ENCODE measurements at regions not wholly inside any gene's neighbourhood (a gene's known extent, or its start where the extent isn't known, plus 50 kb on each side); places are given as distances from the start of the nearest gene placed in this dataset.

DNA sequence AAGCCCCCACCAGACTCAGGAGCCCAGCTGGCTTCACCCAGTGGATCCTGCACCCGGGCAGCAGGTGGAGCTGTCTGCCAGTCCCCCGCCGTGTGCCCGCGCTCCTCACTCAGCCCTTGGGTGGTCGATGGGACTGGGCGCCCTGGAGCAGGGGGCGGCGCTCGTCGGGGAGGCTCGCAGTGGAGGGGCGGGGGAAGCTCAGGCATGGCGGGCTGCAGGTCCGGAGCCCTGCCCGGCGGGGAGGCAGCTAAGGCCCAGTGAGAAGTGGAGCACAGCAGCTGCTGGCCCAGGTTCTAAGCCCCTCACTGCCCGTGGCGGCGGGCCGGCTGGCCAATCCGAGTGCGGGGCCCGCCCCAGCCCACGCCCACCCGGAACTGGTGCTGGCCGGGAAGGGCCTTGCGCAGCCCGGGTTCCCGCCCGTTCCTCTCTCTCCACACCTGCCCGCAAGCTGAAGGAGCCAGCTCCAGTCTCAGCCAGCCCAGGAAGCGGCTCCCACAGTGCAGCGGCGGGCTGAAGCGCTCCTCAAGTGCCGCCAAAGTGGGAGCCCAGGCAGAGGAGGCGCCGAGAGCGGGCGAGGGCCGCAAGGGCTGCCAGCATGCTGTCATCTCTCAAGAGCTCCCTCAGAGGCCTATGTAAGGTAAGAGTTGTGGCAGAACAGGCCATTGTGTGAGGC lies 1307.8 kb upstream of the TMEFF2 start:
- H2AFZ ChIP-seq (ENCODE audit: low read length), result no peak overlapping the region
- H3K4me1 ChIP-seq (ENCODE audit: low read length), result no peaks in the 10 kb centered on the region
- no peaks in the 10 kb centered on the region for H3K9me2 ChIP-seq (replicated peaks; ENCODE audit: insufficient read depth, low read length)
- H3K27ac ChIP-seq (ENCODE audit: low read length), result no peak overlapping the region
- H4K20me1 ChIP-seq (ENCODE audit: insufficient read depth, low read depth, low read length), result no peaks in the 10 kb centered on the region
- DNase-seq, result no peak
- H3K9me3 ChIP-seq (ENCODE audit: low read length), result peaks cover 4% of the 10 kb centered on the region
- no peak overlapping the region for H3K9ac ChIP-seq (ENCODE audit: low read length)
- H3K36me3 ChIP-seq (ENCODE audit: insufficient read depth, low read length), result no peaks in the 10 kb centered on the region
- H3K4me3 ChIP-seq (ENCODE audit: low read length), result no peak overlapping the region
- H3K4me2 ChIP-seq (ENCODE audit: low read depth, low read length, poor library complexity, severe bottlenecking), result no peak overlapping the region
- H3K27me3 ChIP-seq (ENCODE audit: low read length), result no peaks in the 10 kb centered on the region
- H3K79me2 ChIP-seq (ENCODE audit: low read length), result no peaks in the 10 kb centered on the region

- Histone ChIP-seq H3K36me3 (ENCODE audit: insufficient read depth, low read length) (no peaks in the 10 kb centered on the region), H3K27me3 (ENCODE audit: low read length) (no peaks in the 10 kb centered on the region)
These were observed 1302.1 kb upstream of the TMEFF2 start for GRCh38 chr2:193496786-193497185.

DNA sequence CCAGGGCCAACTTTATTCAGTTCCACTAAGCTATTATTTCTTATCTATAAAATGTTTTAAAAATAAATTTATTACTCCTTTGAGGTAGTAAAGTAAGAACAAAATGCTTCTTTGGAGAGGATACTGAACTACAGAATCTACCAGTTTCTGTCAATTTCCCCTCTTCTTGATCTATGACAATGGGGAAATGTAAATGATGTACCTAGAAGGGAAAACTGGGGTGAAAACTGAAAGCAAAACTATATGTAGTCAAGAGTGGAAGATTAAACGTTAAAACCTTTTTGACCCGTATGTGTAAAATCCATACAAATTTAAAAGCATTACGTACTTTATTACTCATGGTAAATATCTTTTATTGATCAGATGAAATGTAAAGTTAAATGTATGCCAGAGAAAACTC lies 1287.8 kb upstream of the TMEFF2 start:
- Histone ChIP-seq H3K4me1 (ENCODE audit: low read length) (no peaks in the 10 kb centered on the region), H3K4me3 (ENCODE audit: low read length) (no peak overlapping the region), H3K9me2 (replicated peaks; ENCODE audit: insufficient read depth, low read length) (no peaks in the 10 kb centered on the region), H4K20me1 (ENCODE audit: insufficient read depth, low read depth, low read length) (no peaks in the 10 kb centered on the region), H3K27ac (ENCODE audit: low read length) (no peak overlapping the region), H3K9ac (ENCODE audit: low read length) (no peak overlapping the region), H3K36me3 (ENCODE audit: insufficient read depth, low read length) (no peaks in the 10 kb centered on the region), H3K79me2 (ENCODE audit: low read length) (no peaks in the 10 kb centered on the region), H3K4me2 (ENCODE audit: low read depth, low read length, poor library complexity, severe bottlenecking) (no peak overlapping the region), H3K9me3 (ENCODE audit: low read length) (peaks cover 13% of the 10 kb centered on the region), H2AFZ (ENCODE audit: low read length) (no peak overlapping the region), H3K27me3 (ENCODE audit: low read length) (no peaks in the 10 kb centered on the region)
- no peak for DNase-seq

More at GRCh38 chr2:193496786-193497185, 1302.1 kb upstream of the TMEFF2 start:
- Histone ChIP-seq H3K9me3 (ENCODE audit: low read length) (peaks cover 11% of the 10 kb centered on the region; the same call in 1 of the 2 replicates), H3K4me1 (ENCODE audit: low read length) (no peaks in the 10 kb centered on the region), H2AFZ (ENCODE audit: low read length) (no peak overlapping the region), H4K20me1 (ENCODE audit: insufficient read depth, low read depth, low read length) (no peaks in the 10 kb centered on the region), H3K27ac (ENCODE audit: low read length) (no peak overlapping the region), H3K79me2 (ENCODE audit: low read length) (no peaks in the 10 kb centered on the region), H3K9me2 (replicated peaks; ENCODE audit: insufficient read depth, low read length) (no peaks in the 10 kb centered on the region; the same call in 1 of the 2 replicates), H3K4me2 (ENCODE audit: low read depth, low read length, poor library complexity, severe bottlenecking) (no peak overlapping the region), H3K9ac (ENCODE audit: low read length) (no peak overlapping the region), H3K4me3 (ENCODE audit: low read length) (no peak overlapping the region)
- no peak for DNase-seq

DNA sequence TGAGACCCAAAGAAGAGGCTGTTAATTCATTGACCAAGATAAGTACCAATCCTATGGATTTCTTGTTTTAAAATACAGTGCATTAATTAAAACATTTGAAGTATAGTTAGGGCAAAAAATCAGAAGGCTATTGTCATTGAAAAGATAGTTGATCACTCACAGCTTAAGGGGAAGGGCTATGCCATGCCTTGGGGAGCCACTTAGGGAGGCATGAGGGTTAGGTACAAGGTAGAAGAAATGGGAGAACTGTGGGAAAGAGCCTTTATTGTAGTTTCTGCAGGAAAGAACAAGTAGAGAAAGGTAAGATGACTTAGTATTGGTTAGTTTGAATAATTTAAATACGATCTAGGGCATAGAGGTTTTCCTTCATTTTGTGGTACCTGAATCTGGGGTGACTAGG lies 1285.5 kb upstream of the TMEFF2 start:
- Histone ChIP-seq H3K9me2 (replicated peaks; ENCODE audit: insufficient read depth, low read length) (no peaks in the 10 kb centered on the region), H3K79me2 (ENCODE audit: low read length) (no peaks in the 10 kb centered on the region), H3K4me2 (ENCODE audit: low read depth, low read length, poor library complexity, severe bottlenecking) (no peak overlapping the region), H4K20me1 (ENCODE audit: insufficient read depth, low read depth, low read length) (no peaks in the 10 kb centered on the region), H3K4me1 (ENCODE audit: low read length) (no peaks in the 10 kb centered on the region), H3K27me3 (ENCODE audit: low read length) (no peaks in the 10 kb centered on the region), H3K27ac (ENCODE audit: low read length) (no peak overlapping the region), H3K9me3 (ENCODE audit: low read length) (peaks cover 5% of the 10 kb centered on the region), H3K9ac (ENCODE audit: low read length) (no peak overlapping the region), H3K4me3 (ENCODE audit: low read length) (no peak overlapping the region), H2AFZ (ENCODE audit: low read length) (no peak overlapping the region), H3K36me3 (ENCODE audit: insufficient read depth, low read length) (no peaks in the 10 kb centered on the region)
- no peak for DNase-seq

- Histone ChIP-seq H3K9me3 (ENCODE audit: low read length) (no peaks in the 10 kb centered on the region; the same call in none of the 2 replicates), H3K27ac (ENCODE audit: low read length) (no peak overlapping the region), H2AFZ (ENCODE audit: low read length) (no peak overlapping the region), H3K36me3 (ENCODE audit: insufficient read depth, low read length) (no peaks in the 10 kb centered on the region), H3K4me1 (ENCODE audit: low read length) (no peaks in the 10 kb centered on the region), H3K9ac (ENCODE audit: low read length) (no peak overlapping the region), H3K4me2 (ENCODE audit: low read depth, low read length, poor library complexity, severe bottlenecking) (no peak overlapping the region), H4K20me1 (ENCODE audit: insufficient read depth, low read depth, low read length) (no peaks in the 10 kb centered on the region), H3K27me3 (ENCODE audit: low read length) (no peaks in the 10 kb centered on the region), H3K4me3 (ENCODE audit: low read length) (no peak overlapping the region), H3K9me2 (replicated peaks; ENCODE audit: insufficient read depth, low read length) (no peaks in the 10 kb centered on the region), H3K79me2 (ENCODE audit: low read length) (no peaks in the 10 kb centered on the region)
- no peak for DNase-seq
These were observed 1281.6 kb upstream of the TMEFF2 start for GRCh38 chr2:193476171-193476800.

- no peak overlapping the region for H3K4me3 ChIP-seq (ENCODE audit: low read length)
- H3K36me3 ChIP-seq (ENCODE audit: insufficient read depth, low read length), result no peaks in the 10 kb centered on the region
- H3K4me2 ChIP-seq (ENCODE audit: low read depth, low read length, poor library complexity, severe bottlenecking), result no peak overlapping the region
- H3K27ac ChIP-seq (ENCODE audit: low read length), result no peak overlapping the region
- H3K27me3 ChIP-seq (ENCODE audit: low read length), result no peaks in the 10 kb centered on the region
- peaks cover 4% of the 10 kb centered on the region for H3K9me3 ChIP-seq (ENCODE audit: low read length)
- H2AFZ ChIP-seq (ENCODE audit: low read length), result no peak overlapping the region
- H3K4me1 ChIP-seq (ENCODE audit: low read length), result no peaks in the 10 kb centered on the region
- no peaks in the 10 kb centered on the region for H3K9me2 ChIP-seq (replicated peaks; ENCODE audit: insufficient read depth, low read length)
- DNase-seq, result no peak
- H3K79me2 ChIP-seq (ENCODE audit: low read length), result no peaks in the 10 kb centered on the region
- no peak overlapping the region for H3K9ac ChIP-seq (ENCODE audit: low read length)
- H4K20me1 ChIP-seq (ENCODE audit: insufficient read depth, low read depth, low read length), result no peaks in the 10 kb centered on the region
These were observed 1280.3 kb upstream of the TMEFF2 start for GRCh38 chr2:193475038-193475437.

DNA sequence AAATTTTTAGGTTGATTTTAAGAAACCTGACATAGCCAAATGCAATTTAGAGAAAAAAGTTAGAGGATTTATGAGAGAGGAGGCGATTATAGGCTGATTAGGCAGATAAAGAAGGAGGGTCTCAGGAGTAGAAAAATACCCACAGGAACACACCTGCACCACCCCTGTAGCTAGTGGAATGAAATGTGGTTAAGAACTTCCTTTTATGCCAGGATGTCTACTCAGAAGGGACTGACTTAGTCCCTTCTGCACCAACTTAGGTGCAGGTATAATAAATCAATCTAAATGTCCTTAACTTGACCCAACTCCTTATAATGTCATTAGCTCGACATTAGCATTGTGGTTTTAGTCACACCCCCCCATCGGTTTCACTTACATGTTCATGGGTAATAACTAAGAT lies 1274.5 kb upstream of the TMEFF2 start:
- H2AFZ ChIP-seq (ENCODE audit: low read length), result no peak overlapping the region
- H3K4me1 ChIP-seq (ENCODE audit: low read length), result no peaks in the 10 kb centered on the region
- peak overlapping the region; percentile 45; the same call in 1 of the 2 replicates for H3K27ac ChIP-seq (ENCODE audit: low read length)
- DNase-seq, result peak; percentile 42
- no peaks in the 10 kb centered on the region for H3K9me2 ChIP-seq (replicated peaks; ENCODE audit: insufficient read depth, low read length)
- no peak overlapping the region for H3K4me3 ChIP-seq (ENCODE audit: low read length)
- no peaks in the 10 kb centered on the region for H3K27me3 ChIP-seq (ENCODE audit: low read length)
- H3K9ac ChIP-seq (ENCODE audit: low read length), result no peak overlapping the region
- H3K4me2 ChIP-seq (ENCODE audit: low read depth, low read length, poor library complexity, severe bottlenecking), result no peak overlapping the region
- peaks cover 4% of the 10 kb centered on the region; the same call in 1 of the 2 replicates for H3K9me3 ChIP-seq (ENCODE audit: low read length)
- no peaks in the 10 kb centered on the region for H3K36me3 ChIP-seq (ENCODE audit: insufficient read depth, low read length)
- H4K20me1 ChIP-seq (ENCODE audit: insufficient read depth, low read depth, low read length), result no peaks in the 10 kb centered on the region
- H3K79me2 ChIP-seq (ENCODE audit: low read length), result no peaks in the 10 kb centered on the region

- no peak overlapping the region for H3K27ac ChIP-seq (ENCODE audit: low read length)
- H3K9ac ChIP-seq (ENCODE audit: low read length), result no peak overlapping the region
- no peaks in the 10 kb centered on the region for H4K20me1 ChIP-seq (ENCODE audit: insufficient read depth, low read depth, low read length)
- no peaks in the 10 kb centered on the region for H3K4me1 ChIP-seq (ENCODE audit: low read length)
- no peaks in the 10 kb centered on the region for H3K36me3 ChIP-seq (ENCODE audit: insufficient read depth, low read length)
- H3K4me2 ChIP-seq (ENCODE audit: low read depth, low read length, poor library complexity, severe bottlenecking), result no peak overlapping the region
- peaks cover 8% of the 10 kb centered on the region for H3K9me3 ChIP-seq (ENCODE audit: low read length)
- H3K9me2 ChIP-seq (replicated peaks; ENCODE audit: insufficient read depth, low read length), result no peaks in the 10 kb centered on the region
- no peaks in the 10 kb centered on the region for H3K27me3 ChIP-seq (ENCODE audit: low read length)
- no peak overlapping the region for H3K4me3 ChIP-seq (ENCODE audit: low read length)
- no peak for DNase-seq
- H3K79me2 ChIP-seq (ENCODE audit: low read length), result no peaks in the 10 kb centered on the region
- no peak overlapping the region for H2AFZ ChIP-seq (ENCODE audit: low read length)
These were observed 1272.7 kb upstream of the TMEFF2 start for GRCh38 chr2:193467276-193467987.

Data from Karpas-422 (cell line).